ENCODE measurements at regions not wholly inside any gene's neighbourhood (a gene's known extent, or its start where the extent isn't known, plus 50 kb on each side); places are given as distances from the start of the nearest gene placed in this dataset.
"Not testable (repeated sequence)": the region's sequence is repeated elsewhere in the genome, so short reads cannot be mapped to it uniquely, and the experiment has no call there.

GRCh38 chr2:84301717-84302116 lies 157.4 kb downstream of the SUCLG1 start:
- no peak for TF ChIP-seq CTCF (IDR thresholded peaks at IDR 0.05)
- DNase-seq (ENCODE audit: low spot score) (no peak), ATAC-seq (ENCODE audit: low FRiP score) (no peak)

- TF ChIP-seq CTCF (IDR thresholded peaks at IDR 0.05) = no peak
- ATAC-seq (ENCODE audit: low FRiP score) (no peak), DNase-seq (ENCODE audit: low spot score) (no peak)
Measured at GRCh38 chr2:84300696-84301029, 158.4 kb downstream of the SUCLG1 start.

DNA sequence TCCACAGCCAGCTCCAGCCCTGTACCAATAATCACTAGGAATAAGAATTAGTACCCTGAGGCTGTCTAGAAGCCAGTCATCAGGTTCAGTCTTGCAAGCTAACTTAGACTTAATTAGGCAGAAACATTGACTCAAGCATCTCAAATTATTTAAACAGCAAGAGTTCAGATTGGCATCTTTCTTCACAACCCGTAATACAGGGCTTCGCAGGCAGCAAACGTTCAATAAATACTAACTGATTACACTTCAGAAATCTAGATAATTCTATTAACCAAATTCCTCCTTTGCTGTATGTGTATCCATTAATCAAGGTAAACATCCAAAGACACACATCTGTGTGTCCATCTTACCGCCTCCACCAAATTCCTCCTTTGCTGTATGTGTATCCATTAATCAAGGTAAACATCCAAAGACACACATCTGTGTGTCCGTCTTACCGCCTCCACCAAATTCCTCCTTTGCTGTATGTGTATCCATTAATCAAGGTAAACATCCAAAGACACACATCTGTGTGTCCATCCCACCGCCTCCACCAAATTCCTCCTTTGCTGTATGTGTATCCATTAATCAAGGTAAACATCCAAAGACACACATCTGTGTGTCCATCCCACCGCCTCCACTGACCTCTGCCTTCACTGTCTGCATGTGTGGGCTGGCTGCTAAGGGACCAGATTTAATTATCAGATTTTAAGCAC lies 158.9 kb downstream of the SUCLG1 start:
- not testable (repeated sequence) for ATAC-seq (ENCODE audit: low FRiP score); DNase-seq (ENCODE audit: low spot score)

- ATAC-seq (ENCODE audit: low FRiP score) (no peak), DNase-seq (ENCODE audit: low spot score) (no peak)
- TF ChIP-seq CTCF (IDR thresholded peaks at IDR 0.05) = no peak
Measured at GRCh38 chr2:84299211-84299775, 159.8 kb downstream of the SUCLG1 start.

GRCh38 chr2:84297155-84297554 lies 161.9 kb downstream of the SUCLG1 start:
- no peak for TF ChIP-seq CTCF (IDR thresholded peaks at IDR 0.05)
- ATAC-seq (ENCODE audit: low FRiP score) (no peak), DNase-seq (ENCODE audit: low spot score) (no peak)

GRCh38 chr2:84293791-84294380 lies 165.2 kb downstream of the SUCLG1 start:
- DNase-seq (ENCODE audit: low spot score) (no peak), ATAC-seq (ENCODE audit: low FRiP score) (no peak)
- no peak for TF ChIP-seq CTCF (IDR thresholded peaks at IDR 0.05)

DNA sequence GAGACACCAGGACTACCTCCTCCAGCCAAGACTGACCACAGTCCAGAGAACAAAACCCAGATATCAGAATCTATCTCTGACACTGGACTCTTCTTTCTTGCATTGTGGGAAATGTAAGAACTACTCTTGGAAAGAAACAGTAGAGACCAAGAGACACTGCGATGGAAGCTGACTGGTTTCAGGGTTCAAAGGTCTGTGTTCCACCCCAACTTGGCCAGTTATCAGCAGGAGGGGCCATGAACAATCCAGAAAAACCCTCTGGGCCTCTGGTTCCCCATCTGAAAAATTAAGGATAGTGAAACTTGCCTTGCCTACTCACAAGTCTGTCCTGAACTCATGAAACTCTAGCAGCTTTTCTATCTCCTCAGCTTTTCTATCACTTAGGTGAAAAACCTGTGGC lies 166.5 kb downstream of the SUCLG1 start:
- no peak for DNase-seq (ENCODE audit: low spot score)
- no peak for TF ChIP-seq CTCF (IDR thresholded peaks at IDR 0.05)
- no peak for ATAC-seq (ENCODE audit: low FRiP score)

Data from omental fat pad (tissue), 3 donors.